ENCODE measurements at regions not wholly inside any gene's neighbourhood (a gene's known extent, or its start where the extent isn't known, plus 50 kb on each side); places are given as distances from the start of the nearest gene placed in this dataset.
"Not testable (repeated sequence)": the region's sequence is repeated elsewhere in the genome, so short reads cannot be mapped to it uniquely, and the experiment has no call there.

- DNase-seq (ENCODE audit: low read depth in 1 of 2, low spot score in 1 of 2) = no peak
Measured at GRCh38 chr5:56307714-56308333, 74.7 kb upstream of the ANKRD55 start.

GRCh38 chr5:56306433-56307150, 73.5 kb upstream of the ANKRD55 start:
- DNase-seq (ENCODE audit: low read depth in 1 of 2, low spot score in 1 of 2) = no peak

DNA sequence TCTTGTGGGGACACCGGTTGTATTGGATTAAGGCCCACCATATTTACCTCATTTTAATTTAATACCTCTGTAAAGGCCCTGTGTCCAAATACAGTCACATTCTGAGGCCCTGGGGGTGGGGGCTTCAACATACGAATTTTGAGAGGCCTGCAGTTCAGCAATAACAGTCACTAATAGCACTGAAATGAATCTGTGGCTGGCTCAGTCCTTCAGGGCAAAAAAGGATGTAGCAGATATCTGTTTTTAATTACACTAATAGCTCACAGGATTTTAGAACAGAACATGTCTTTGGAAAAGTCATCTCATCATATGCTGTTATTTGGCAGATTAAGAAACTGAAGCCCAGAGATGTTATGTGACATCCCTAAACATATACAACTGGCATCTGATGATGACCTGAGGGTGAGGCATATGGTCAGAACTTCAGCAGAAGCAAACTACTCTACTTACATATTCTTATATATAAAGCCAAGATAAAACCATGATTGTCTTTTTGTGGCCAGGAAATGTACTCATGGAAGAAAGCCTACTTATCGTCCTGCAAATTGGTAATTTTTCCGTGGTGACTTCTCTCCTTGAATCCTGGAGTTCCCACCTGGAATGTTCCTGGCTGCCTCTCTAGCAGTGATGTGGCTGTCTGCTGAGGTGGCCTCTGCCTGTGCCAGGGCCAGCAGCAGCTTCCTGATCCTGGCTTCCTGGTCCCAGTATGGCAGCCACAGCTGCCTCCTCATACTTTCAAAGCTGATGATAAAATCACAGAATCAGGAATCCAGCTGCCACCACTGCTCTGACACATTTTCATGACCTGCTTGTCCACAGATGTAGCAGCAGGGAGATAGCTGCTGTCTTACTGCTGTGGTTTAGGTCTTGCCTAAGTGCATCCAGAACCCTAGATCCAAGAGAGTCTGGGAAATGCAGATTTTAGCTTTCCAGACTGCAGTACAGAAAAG, 72.1 kb upstream of the ANKRD55 start:
- DNase-seq (ENCODE audit: low read depth in 1 of 2, low spot score in 1 of 2) = no peak

GRCh38 chr5:56303511-56303910, 70.4 kb upstream of the ANKRD55 start:
- no peak for DNase-seq (ENCODE audit: low read depth in 1 of 2, low spot score in 1 of 2)

- DNase-seq (ENCODE audit: low read depth in 1 of 2, low spot score in 1 of 2) = no peak
Measured at GRCh38 chr5:56302027-56302426, 68.9 kb upstream of the ANKRD55 start.

GRCh38 chr5:56301069-56301468, 67.9 kb upstream of the ANKRD55 start:
- no peak for DNase-seq (ENCODE audit: low read depth in 1 of 2, low spot score in 1 of 2)

DNA sequence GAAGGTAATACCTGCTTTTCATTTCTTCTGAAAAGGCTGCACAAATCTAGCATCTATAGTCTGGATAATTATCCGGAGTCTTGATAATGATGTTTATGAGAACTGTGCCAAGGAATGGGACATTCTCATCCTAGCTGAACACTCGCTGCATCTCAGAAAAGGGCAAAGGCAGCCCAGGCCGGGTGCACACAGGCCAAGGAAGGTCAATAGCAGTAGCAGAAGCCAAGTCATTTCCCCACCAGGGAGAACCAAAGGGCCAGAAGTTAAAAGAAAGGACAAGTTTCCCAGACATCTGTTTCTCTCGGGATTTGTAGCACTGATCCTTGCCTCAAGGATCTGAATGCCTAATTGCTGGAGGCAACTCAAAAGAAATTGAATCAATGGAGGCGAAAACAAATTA, 66.1 kb upstream of the ANKRD55 start:
- DNase-seq (ENCODE audit: low read depth in 1 of 2, low spot score in 1 of 2) = no peak

DNA sequence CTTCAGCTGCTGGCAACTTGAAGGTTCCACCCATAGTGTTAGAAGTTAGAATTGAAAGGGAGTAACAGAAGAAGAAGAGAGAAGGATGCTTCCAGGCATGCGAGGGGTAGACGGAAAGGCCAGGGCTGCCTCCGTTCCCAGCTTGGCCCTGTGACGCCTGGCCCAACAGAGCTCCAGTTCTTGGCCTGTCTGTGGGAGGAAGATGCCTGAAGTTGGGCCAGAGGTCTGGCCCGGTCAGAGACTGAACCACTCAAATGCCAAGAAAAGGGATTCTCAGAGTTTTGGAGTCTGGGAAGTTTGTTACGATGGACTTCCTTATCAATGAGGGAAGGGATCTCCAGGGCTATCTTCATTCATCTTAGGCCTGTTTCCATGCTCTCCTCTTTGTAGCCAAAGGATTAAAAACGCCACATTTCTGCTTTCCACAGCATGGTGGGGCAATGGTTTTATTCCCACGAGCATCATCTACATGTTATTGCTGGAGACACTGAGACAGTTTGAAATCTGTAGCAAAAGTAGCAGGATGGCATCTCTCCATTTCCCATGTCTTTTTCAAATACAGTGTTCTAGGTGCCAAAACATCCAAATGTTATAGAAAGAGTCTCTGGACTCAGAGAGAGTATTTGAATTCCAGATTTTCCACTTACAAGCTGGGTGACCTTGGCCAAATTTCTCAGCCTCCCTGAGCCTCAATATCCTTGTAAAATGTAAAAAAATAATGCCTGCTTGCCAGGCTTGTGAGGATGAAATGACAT, 65.4 kb upstream of the ANKRD55 start:
- no peak for DNase-seq (ENCODE audit: low read depth in 1 of 2, low spot score in 1 of 2)

GRCh38 chr5:56297851-56298250, 64.7 kb upstream of the ANKRD55 start:
- no peak for DNase-seq (ENCODE audit: low read depth in 1 of 2, low spot score in 1 of 2)

- not testable (repeated sequence) for DNase-seq (ENCODE audit: low read depth in 1 of 2, low spot score in 1 of 2)
Measured at GRCh38 chr5:56295311-56295710, 62.2 kb upstream of the ANKRD55 start.

GRCh38 chr5:56294354-56294753, 61.2 kb upstream of the ANKRD55 start:
- DNase-seq (ENCODE audit: low read depth in 1 of 2, low spot score in 1 of 2) = no peak

DNA sequence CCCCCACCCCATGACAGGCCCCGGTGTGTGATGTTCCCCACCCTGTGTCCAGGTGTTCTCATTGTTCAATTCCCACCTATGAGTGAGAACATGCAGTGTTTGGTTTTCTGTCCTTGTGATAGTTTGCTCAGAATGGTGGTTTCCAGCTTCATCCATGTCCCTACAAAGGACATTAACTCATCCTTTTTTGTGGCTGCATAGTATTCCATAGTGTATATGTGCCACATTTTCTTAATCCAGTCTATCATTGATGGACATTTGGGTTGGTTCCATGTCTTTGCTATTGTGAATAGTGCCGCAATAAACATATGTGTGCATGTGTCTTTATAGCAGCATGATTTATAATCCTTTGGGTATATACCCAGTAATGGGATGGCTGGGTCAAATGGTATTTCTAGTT, 59.7 kb upstream of the ANKRD55 start:
- not testable (repeated sequence) for DNase-seq (ENCODE audit: low read depth in 1 of 2, low spot score in 1 of 2)

GRCh38 chr5:56291661-56292374, 58.7 kb upstream of the ANKRD55 start:
- DNase-seq (ENCODE audit: low read depth in 1 of 2, low spot score in 1 of 2) = no peak

GRCh38 chr5:56291079-56291643, 58.0 kb upstream of the ANKRD55 start:
- DNase-seq (ENCODE audit: low read depth in 1 of 2, low spot score in 1 of 2) = no peak

GRCh38 chr5:56290378-56291078, 57.4 kb upstream of the ANKRD55 start:
- DNase-seq (ENCODE audit: low read depth in 1 of 2, low spot score in 1 of 2) = no peak

GRCh38 chr5:56289602-56289987, 56.5 kb upstream of the ANKRD55 start:
- no peak for DNase-seq (ENCODE audit: low read depth in 1 of 2, low spot score in 1 of 2)

GRCh38 chr5:56288873-56289601, 55.9 kb upstream of the ANKRD55 start:
- no peak for DNase-seq (ENCODE audit: low read depth in 1 of 2, low spot score in 1 of 2)

DNA sequence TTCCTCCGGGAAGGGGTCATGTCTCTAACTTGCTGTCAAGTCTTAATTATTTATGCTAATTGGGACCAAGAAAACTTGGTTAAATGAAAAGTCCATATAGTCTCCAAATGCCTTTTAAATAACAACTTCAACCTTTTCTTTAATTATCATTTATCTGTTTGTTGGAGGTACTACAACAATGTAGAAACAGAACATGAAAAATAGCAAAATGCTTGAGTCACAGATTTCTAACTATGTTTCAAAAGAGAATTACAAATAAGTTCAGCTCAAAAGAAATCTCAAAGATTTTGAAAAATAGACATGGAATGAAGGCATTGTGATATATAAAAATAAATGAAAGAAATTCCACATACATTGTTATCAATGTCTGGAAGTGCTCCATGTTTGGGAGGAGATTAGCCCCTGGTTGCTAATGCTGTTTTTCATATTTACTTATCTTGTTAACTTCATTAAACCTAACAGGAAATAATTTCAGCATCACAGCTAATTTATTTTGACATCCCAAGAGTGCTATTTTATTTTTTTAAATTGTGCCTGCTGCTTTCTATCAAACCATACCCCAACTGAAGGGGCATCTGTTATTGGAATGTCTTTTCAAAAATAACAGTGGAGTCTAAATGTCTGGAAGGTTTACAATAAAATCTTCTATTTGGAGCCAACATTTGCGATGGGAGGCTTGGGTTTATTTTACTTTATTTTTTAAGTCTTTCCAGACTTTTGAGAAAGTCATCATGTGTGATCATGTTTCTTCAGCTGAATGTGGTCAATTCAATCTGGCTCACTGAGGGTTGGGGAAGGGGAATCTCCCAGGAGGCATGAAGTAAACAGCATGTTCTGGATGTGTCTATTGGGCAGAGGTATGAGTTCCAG, 53.1 kb upstream of the ANKRD55 start:
- no peak for DNase-seq (ENCODE audit: low read depth in 1 of 2, low spot score in 1 of 2)

Measured in stimulated activated CD4-positive, alpha-beta T cell treated with anti-CD3 and anti-CD28 coated beads, Interleukin-15, amount 100 ng/mL, for 1 hour (primary cell).